Parathyroid adenoma (tissue), 2 donors: ENCODE measurements at regions not wholly inside any gene's neighbourhood (a gene's known extent, or its start where the extent isn't known, plus 50 kb on each side); places are given as distances from the start of the nearest gene placed in this dataset.

Experiments used
- H2AFZ ChIP-seq: fragments of 300-600 bp; sonication (generic); one replicate; pipeline ENCODE4 v1.7.0; 2017; ENCODE audit warnings: antibody characterized with exemption, mild to moderate bottlenecking
- H3K27ac ChIP-seq: fragments of 300-600 bp; sonication (generic); one replicate; pipeline ENCODE4 v1.7.0; 2017
- H3K27me3 ChIP-seq: fragments of 300-600 bp; sonication (generic); one replicate; pipeline ENCODE4 v1.7.0; 2017; ENCODE audit warnings: low read length; ENCODE audit not compliant: control insufficient read depth, insufficient read depth
- H3K36me3 ChIP-seq: fragments of 300-600 bp; sonication (generic); one replicate; pipeline ENCODE4 v1.7.0; 2017; ENCODE audit warnings: low read length; ENCODE audit not compliant: control insufficient read depth, insufficient read depth
- H3K4me1 ChIP-seq: fragments of 300-600 bp; sonication (generic); one replicate; pipeline ENCODE4 v1.7.0; 2017; ENCODE audit warnings: control low read depth
- H3K4me2 ChIP-seq: fragments of 300-600 bp; sonication (generic); one replicate; pipeline ENCODE4 v1.7.0; 2017; ENCODE audit warnings: low read length
- H3K4me3 ChIP-seq: fragments of 300-600 bp; sonication (generic); one replicate; pipeline ENCODE4 v1.7.0; 2017; ENCODE audit warnings: low read depth, low read length
- H3K79me2 ChIP-seq: fragments of 300-600 bp; sonication (generic); one replicate; pipeline ENCODE4 v1.7.0; 2017; ENCODE audit warnings: control low read depth
- H3K9ac ChIP-seq: fragments of 300-600 bp; sonication (generic); one replicate; pipeline ENCODE4 v1.7.0; 2017; ENCODE audit warnings: mild to moderate bottlenecking
- H3K9me3 ChIP-seq: fragments of 300-600 bp; sonication (generic); one replicate; pipeline ENCODE4 v1.7.0; 2017; ENCODE audit warnings: low read length; ENCODE audit not compliant: control insufficient read depth
- CTCF ChIP-seq: fragments of 300-600 bp; sonication (generic); IDR thresholded peaks from one replicate; pipeline ENCODE4 v1.7.0; 2017; ENCODE audit warnings: antibody characterized with exemption, mild to moderate bottlenecking
- donor health status: primary hyperparathyroidism.

GRCh38 chr4:174423257-174423944 lies 98.9 kb downstream of the HPGD start:
- Histone ChIP-seq H3K4me1 (no peaks in the 10 kb centered on the region), H3K36me3 (no peaks in the 10 kb centered on the region), H3K4me3 (no peak overlapping the region), H3K9ac (no peak overlapping the region), H2AFZ (no peak overlapping the region), H3K27me3 (no peaks in the 10 kb centered on the region), H3K79me2 (no peaks in the 10 kb centered on the region), H3K27ac (no peak overlapping the region), H3K9me3 (no peaks in the 10 kb centered on the region), H3K4me2 (peak overlapping the region; percentile 16)
- TF ChIP-seq CTCF, result no peak

DNA sequence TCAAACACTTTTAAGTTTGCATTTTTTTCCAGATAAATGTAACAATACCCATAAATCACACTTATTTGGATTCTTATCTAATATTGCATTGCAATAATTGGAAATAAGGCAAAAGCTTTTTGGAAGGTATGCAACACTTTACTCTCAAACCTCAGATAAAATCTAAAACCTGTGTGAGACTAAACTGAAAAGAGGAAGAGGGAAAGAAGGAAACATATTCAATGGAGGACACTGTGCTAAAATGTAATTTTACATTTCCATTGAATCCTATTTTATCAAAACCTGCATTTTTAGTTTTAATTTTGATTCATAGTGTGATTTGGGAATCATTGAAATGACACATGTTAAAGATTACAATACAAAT lies 99.4 kb downstream of the HPGD start:
- Histone ChIP-seq H3K27ac (no peak overlapping the region), H3K9me3 (no peaks in the 10 kb centered on the region), H3K79me2 (no peaks in the 10 kb centered on the region), H3K4me3 (no peak overlapping the region), H3K27me3 (no peaks in the 10 kb centered on the region), H3K4me2 (no peak overlapping the region), H3K36me3 (no peaks in the 10 kb centered on the region), H2AFZ (no peak overlapping the region), H3K4me1 (no peaks in the 10 kb centered on the region), H3K9ac (no peak overlapping the region)
- TF ChIP-seq CTCF, result no peak

DNA sequence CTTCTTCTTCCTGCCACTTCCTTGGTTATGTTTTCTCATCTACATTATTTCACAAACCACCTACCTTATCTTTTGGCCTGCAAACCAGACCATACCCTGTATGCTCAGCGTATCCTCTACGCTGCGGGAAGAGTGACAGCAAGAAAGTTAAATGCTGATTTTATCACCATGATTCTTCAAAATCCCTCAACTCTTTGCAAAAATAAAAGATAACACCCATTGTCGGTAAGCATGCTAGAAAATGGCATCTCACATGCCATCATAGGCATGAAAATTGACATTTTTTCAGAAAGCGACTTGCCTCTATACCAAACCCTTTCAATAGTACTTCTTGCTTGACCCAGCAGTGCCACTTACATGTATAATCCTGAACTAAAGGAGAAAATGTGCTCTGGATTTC lies 102.0 kb downstream of the HPGD start:
- no peak overlapping the region for H3K4me2 ChIP-seq
- no peaks in the 10 kb centered on the region for H3K36me3 ChIP-seq
- H3K27me3 ChIP-seq, result no peaks in the 10 kb centered on the region
- H3K27ac ChIP-seq, result no peak overlapping the region
- H3K9me3 ChIP-seq, result no peaks in the 10 kb centered on the region
- H3K9ac ChIP-seq, result no peak overlapping the region
- no peak for TF ChIP-seq CTCF
- no peak overlapping the region for H2AFZ ChIP-seq
- no peaks in the 10 kb centered on the region for H3K79me2 ChIP-seq
- no peaks in the 10 kb centered on the region for H3K4me1 ChIP-seq
- no peak overlapping the region for H3K4me3 ChIP-seq

DNA sequence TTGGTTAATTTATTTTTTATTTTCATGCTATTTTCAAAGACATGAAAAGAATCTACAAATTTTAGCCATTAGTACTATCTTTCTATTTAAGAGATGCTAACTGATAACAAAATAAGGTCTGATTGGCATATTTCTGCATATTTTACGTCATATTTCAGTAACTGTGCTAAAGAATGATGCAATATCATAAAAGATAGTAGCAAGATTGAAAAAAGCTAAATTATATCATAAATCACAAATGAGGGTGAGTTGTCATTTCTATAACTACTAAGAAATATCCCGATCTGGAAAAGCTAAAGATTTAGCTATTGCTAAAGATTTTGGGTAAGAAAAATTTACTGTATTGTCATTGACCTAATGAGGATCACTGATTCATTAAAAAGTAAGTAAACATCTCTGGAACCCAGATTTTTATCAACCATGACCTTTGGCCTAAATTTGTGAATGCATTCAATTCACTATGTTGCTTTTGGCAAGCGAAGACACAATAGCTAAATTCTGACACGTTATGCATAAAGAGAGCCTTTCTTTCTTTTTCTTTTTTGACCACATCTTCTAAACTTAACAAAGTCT lies 103.6 kb downstream of the HPGD start:
- Histone ChIP-seq H2AFZ (no peak overlapping the region), H3K27me3 (no peaks in the 10 kb centered on the region), H3K4me2 (no peak overlapping the region), H3K36me3 (no peaks in the 10 kb centered on the region), H3K79me2 (no peaks in the 10 kb centered on the region), H3K9me3 (no peaks in the 10 kb centered on the region), H3K4me1 (no peaks in the 10 kb centered on the region), H3K27ac (no peak overlapping the region), H3K9ac (no peak overlapping the region), H3K4me3 (no peak overlapping the region)
- no peak for TF ChIP-seq CTCF
